Stimulated activated effector memory CD8-positive, alpha-beta T cell treated with anti-CD3 and anti-CD28 coated beads, Interleukin-12 subunit alpha, Interleukin-12 subunit beta, amount 100 ng/mL, for 72 hours (primary cell): ENCODE measurements at regions not wholly inside any gene's neighbourhood (a gene's known extent, or its start where the extent isn't known, plus 50 kb on each side); places are given as distances from the start of the nearest gene placed in this dataset.

Experiments used
- ATAC-seq: fragments of 150-1000 bp; cut with Tn5 transposase; 2 replicates; pipeline ENCODE4 v1.10.0; 2021
- DNase-seq, 2 donors: peaks; one replicate each; pipeline ENCODE4 v3.0.0; 2021 to 2022; ENCODE audit warnings: low spot score in 2 of 2
- H3K27ac Mint-ChIP-seq: one replicate; pipeline ENCODE4 v1.8.0; 2022; ENCODE audit warnings: mild to moderate bottlenecking, mixed read lengths
- H3K36me3 Mint-ChIP-seq: one replicate; pipeline ENCODE4 v1.8.0; 2022; ENCODE audit warnings: mild to moderate bottlenecking, mixed read lengths
- H3K4me1 Mint-ChIP-seq: one replicate; pipeline ENCODE4 v1.8.0; 2022; ENCODE audit warnings: mixed read lengths
- H3K4me3 Mint-ChIP-seq: one replicate; pipeline ENCODE4 v1.8.0; 2022; ENCODE audit warnings: mild to moderate bottlenecking, mixed read lengths
- H3K9me3 Mint-ChIP-seq: one replicate; pipeline ENCODE4 v1.8.0; 2022; ENCODE audit warnings: mixed read lengths

- no peaks in the 10 kb centered on the region for H3K36me3 Mint-ChIP-seq
- ATAC-seq (no peak), DNase-seq (no peak)
- no peaks in the 10 kb centered on the region for H3K4me1 Mint-ChIP-seq
- no peak overlapping the region for H3K27ac Mint-ChIP-seq
- peaks cover 12% of the 10 kb centered on the region for H3K9me3 Mint-ChIP-seq
- no peak overlapping the region for H3K4me3 Mint-ChIP-seq
These were observed 1158.6 kb downstream of the CDH12 start for GRCh38 chr5:21694567-21694966.

GRCh38 chr5:21693591-21693990, 1159.6 kb downstream of the CDH12 start:
- ATAC-seq, result no peak
- H3K36me3 Mint-ChIP-seq, result no peaks in the 10 kb centered on the region

GRCh38 chr5:21689587-21689986, 1163.6 kb downstream of the CDH12 start:
- DNase-seq, result no peak
- no peak for ATAC-seq
- Mint-ChIP-seq H3K36me3 (no peaks in the 10 kb centered on the region), H3K9me3 (peaks cover 15% of the 10 kb centered on the region), H3K4me1 (no peaks in the 10 kb centered on the region), H3K27ac (no peak overlapping the region), H3K4me3 (no peak overlapping the region)

More at GRCh38 chr5:21693591-21693990, 1159.6 kb downstream of the CDH12 start:
- peaks cover 10% of the 10 kb centered on the region for H3K9me3 Mint-ChIP-seq
- no peak overlapping the region for H3K4me3 Mint-ChIP-seq
- DNase-seq, result no peak
- no peaks in the 10 kb centered on the region for H3K4me1 Mint-ChIP-seq
- no peak overlapping the region for H3K27ac Mint-ChIP-seq

- Mint-ChIP-seq H3K4me3 (no peak overlapping the region), H3K27ac (no peak overlapping the region), H3K4me1 (no peaks in the 10 kb centered on the region), H3K9me3 (peaks cover 13% of the 10 kb centered on the region), H3K36me3 (no peaks in the 10 kb centered on the region)
- DNase-seq (no peak), ATAC-seq (no peak)
These were observed 1164.5 kb downstream of the CDH12 start for GRCh38 chr5:21688655-21689054.

GRCh38 chr5:21687621-21688020, 1165.5 kb downstream of the CDH12 start:
- Mint-ChIP-seq H3K9me3 (peaks cover 13% of the 10 kb centered on the region), H3K4me1 (no peaks in the 10 kb centered on the region), H3K36me3 (no peaks in the 10 kb centered on the region), H3K4me3 (no peak overlapping the region), H3K27ac (no peak overlapping the region)
- no peak for DNase-seq
- no peak for ATAC-seq

- ATAC-seq (no peak), DNase-seq (no peak)
- H3K27ac Mint-ChIP-seq, result no peak overlapping the region
- H3K9me3 Mint-ChIP-seq, result peaks cover 9% of the 10 kb centered on the region
- no peaks in the 10 kb centered on the region for H3K4me1 Mint-ChIP-seq
- no peaks in the 10 kb centered on the region for H3K36me3 Mint-ChIP-seq
- H3K4me3 Mint-ChIP-seq, result no peak overlapping the region
These were observed 1166.4 kb downstream of the CDH12 start for GRCh38 chr5:21686706-21687105.

- peaks cover 9% of the 10 kb centered on the region for H3K9me3 Mint-ChIP-seq
- no peak overlapping the region for H3K4me3 Mint-ChIP-seq
- H3K36me3 Mint-ChIP-seq, result no peaks in the 10 kb centered on the region
- DNase-seq, result no peak
- H3K4me1 Mint-ChIP-seq, result no peaks in the 10 kb centered on the region
- no peak for ATAC-seq
- no peak overlapping the region for H3K27ac Mint-ChIP-seq
These were observed 1167.6 kb downstream of the CDH12 start for GRCh38 chr5:21685522-21685921.

- Mint-ChIP-seq H3K4me3 (no peak overlapping the region), H3K36me3 (no peaks in the 10 kb centered on the region), H3K4me1 (no peaks in the 10 kb centered on the region), H3K9me3 (peaks cover 9% of the 10 kb centered on the region), H3K27ac (no peak overlapping the region)
- DNase-seq (no peak), ATAC-seq (no peak)
These were observed 1168.2 kb downstream of the CDH12 start for GRCh38 chr5:21684992-21685391.

GRCh38 chr5:21681911-21682310, 1171.2 kb downstream of the CDH12 start:
- no peaks in the 10 kb centered on the region for H3K36me3 Mint-ChIP-seq
- DNase-seq (no peak), ATAC-seq (no peak)
- H3K9me3 Mint-ChIP-seq, result peaks cover 12% of the 10 kb centered on the region
- H3K27ac Mint-ChIP-seq, result no peak overlapping the region
- H3K4me1 Mint-ChIP-seq, result no peaks in the 10 kb centered on the region
- no peak overlapping the region for H3K4me3 Mint-ChIP-seq

GRCh38 chr5:21680641-21681040, 1172.5 kb downstream of the CDH12 start:
- H3K9me3 Mint-ChIP-seq, result peaks cover 9% of the 10 kb centered on the region
- H3K36me3 Mint-ChIP-seq, result no peaks in the 10 kb centered on the region
- no peak for ATAC-seq
- no peaks in the 10 kb centered on the region for H3K4me1 Mint-ChIP-seq
- no peak overlapping the region for H3K4me3 Mint-ChIP-seq
- no peak overlapping the region for H3K27ac Mint-ChIP-seq
- DNase-seq, result no peak

GRCh38 chr5:21680196-21680595, 1172.9 kb downstream of the CDH12 start:
- no peaks in the 10 kb centered on the region for H3K36me3 Mint-ChIP-seq
- no peak overlapping the region for H3K27ac Mint-ChIP-seq
- ATAC-seq, result no peak
- H3K9me3 Mint-ChIP-seq, result peaks cover 8% of the 10 kb centered on the region
- no peak for DNase-seq
- H3K4me1 Mint-ChIP-seq, result no peaks in the 10 kb centered on the region
- no peak overlapping the region for H3K4me3 Mint-ChIP-seq

GRCh38 chr5:21678526-21678925, 1174.6 kb downstream of the CDH12 start:
- H3K4me1 Mint-ChIP-seq, result no peaks in the 10 kb centered on the region
- H3K36me3 Mint-ChIP-seq, result no peaks in the 10 kb centered on the region
- H3K9me3 Mint-ChIP-seq, result peaks cover 5% of the 10 kb centered on the region
- no peak overlapping the region for H3K27ac Mint-ChIP-seq
- DNase-seq, result no peak
- no peak for ATAC-seq
- H3K4me3 Mint-ChIP-seq, result no peak overlapping the region

- Mint-ChIP-seq H3K4me1 (no peaks in the 10 kb centered on the region), H3K4me3 (no peak overlapping the region), H3K27ac (no peak overlapping the region), H3K9me3 (peaks cover 3% of the 10 kb centered on the region), H3K36me3 (no peaks in the 10 kb centered on the region)
- no peak for DNase-seq
- ATAC-seq, result no peak
These were observed 1180.2 kb downstream of the CDH12 start for GRCh38 chr5:21672911-21673310.

- Mint-ChIP-seq H3K27ac (no peak overlapping the region), H3K4me1 (no peaks in the 10 kb centered on the region), H3K4me3 (no peak overlapping the region), H3K9me3 (peaks cover 3% of the 10 kb centered on the region), H3K36me3 (no peaks in the 10 kb centered on the region)
- ATAC-seq (no peak), DNase-seq (no peak)
These were observed 1180.8 kb downstream of the CDH12 start for GRCh38 chr5:21672360-21672759.

GRCh38 chr5:21665524-21665923, 1187.6 kb downstream of the CDH12 start:
- Mint-ChIP-seq H3K27ac (no peak overlapping the region), H3K36me3 (no peaks in the 10 kb centered on the region), H3K9me3 (peaks cover 20% of the 10 kb centered on the region), H3K4me3 (no peak overlapping the region), H3K4me1 (no peaks in the 10 kb centered on the region)
- ATAC-seq, result no peak
- DNase-seq, result no peak

GRCh38 chr5:21663082-21663481, 1190.1 kb downstream of the CDH12 start:
- Mint-ChIP-seq H3K36me3 (no peaks in the 10 kb centered on the region), H3K27ac (no peak overlapping the region), H3K4me3 (no peak overlapping the region), H3K9me3 (peaks cover 20% of the 10 kb centered on the region), H3K4me1 (no peaks in the 10 kb centered on the region)
- ATAC-seq (no peak), DNase-seq (no peak)

GRCh38 chr5:21661184-21661583, 1192.0 kb downstream of the CDH12 start:
- no peak for ATAC-seq
- Mint-ChIP-seq H3K27ac (no peak overlapping the region), H3K9me3 (peaks cover 24% of the 10 kb centered on the region), H3K4me1 (no peaks in the 10 kb centered on the region), H3K4me3 (no peak overlapping the region), H3K36me3 (no peaks in the 10 kb centered on the region)
- DNase-seq, result no peak
